HG03354 (cell line): ENCODE measurements at regions not wholly inside any gene's neighbourhood (a gene's known extent, or its start where the extent isn't known, plus 50 kb on each side); places are given as distances from the start of the nearest gene placed in this dataset.

Experiments
- ATAC-seq: cut with Tn5 transposase; IDR thresholded peaks from one replicate; pipeline ENCODE4 v1.9.1; 2021; ENCODE audit warnings: mild to moderate bottlenecking; ENCODE audit not compliant: unreplicated experiment, poor library complexity, severe bottlenecking

DNA sequence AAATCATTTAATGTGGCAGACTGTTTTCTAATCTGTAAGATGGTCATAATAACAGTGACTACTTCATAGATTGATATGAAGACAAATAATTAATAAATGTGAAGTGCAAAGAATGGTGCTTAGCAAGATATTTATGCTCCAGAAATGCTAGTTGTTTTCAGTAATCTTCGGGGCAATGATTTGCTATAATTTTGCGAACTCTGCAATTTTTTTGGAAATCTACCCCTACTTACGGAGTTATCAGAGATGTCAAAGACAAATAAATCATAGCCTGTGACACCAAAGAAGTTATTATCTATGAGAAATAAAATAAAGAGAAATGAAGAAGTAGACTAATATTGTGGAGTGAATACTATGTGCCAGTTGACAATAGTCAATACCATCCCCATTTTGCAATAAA is 634.1 kb upstream of the LRRC4C start:
- no peak for ATAC-seq

DNA sequence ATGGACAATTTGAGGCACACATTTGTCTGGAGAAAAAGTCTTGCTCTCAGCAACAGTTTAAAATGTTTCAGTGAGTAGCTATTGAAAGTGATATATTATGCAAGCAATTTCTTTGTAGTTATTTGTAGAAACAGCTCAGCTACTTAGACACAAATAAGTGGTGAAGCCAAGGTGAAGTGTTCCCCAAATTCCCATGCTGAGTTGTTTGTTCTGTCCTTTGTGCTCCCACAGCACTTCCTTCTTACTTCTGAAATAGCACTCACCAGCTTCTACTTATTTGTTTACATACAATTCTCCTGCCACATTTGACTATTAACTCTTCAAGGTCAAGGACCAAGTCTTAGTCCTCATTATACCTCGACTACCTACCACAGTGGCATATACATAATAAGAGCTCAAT is 638.6 kb upstream of the LRRC4C start:
- ATAC-seq = no peak

DNA sequence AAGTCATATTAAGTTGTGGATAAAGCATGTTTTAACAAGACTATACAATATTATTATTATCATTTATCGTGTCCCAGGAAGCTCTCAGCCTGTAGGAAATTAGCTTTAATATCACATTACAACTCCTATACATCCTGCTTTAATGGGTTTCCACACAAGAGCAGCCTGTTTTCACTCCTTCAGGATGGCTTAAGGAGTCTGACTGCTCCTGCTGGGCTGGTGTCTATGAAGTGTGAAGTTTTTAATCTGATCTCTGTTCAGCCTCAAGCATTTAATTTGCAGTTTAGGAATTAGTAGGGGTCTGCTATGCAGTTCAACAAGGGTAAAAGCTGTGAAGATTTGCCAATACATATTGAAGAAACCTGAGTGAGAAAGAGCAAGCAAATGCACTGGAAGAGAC is 653.4 kb upstream of the LRRC4C start:
- no peak for ATAC-seq

GRCh38 chr11:42114927-42115326 is 655.5 kb upstream of the LRRC4C start:
- no peak for ATAC-seq

- no peak for ATAC-seq
Measured at GRCh38 chr11:42138454-42138853, 679.0 kb upstream of the LRRC4C start.

DNA sequence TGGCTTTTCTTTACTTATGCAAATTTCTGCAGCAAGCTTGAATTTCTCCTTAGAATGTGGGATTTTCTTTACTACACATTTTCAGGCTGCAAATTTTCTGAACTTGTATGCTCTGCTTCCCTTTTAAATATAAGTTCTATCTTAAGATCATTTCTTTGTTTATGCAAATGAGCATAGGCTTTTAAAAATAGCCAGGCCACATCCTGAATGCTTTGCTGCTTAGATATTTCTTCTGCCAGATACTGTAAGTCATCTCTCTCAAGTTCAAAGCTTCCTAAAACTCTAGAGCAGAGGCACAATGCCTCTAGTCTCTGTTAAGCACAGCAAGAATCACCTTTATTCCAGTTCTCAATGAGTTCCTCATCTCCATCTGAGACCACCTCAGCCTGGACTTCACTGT is 685.9 kb upstream of the LRRC4C start:
- ATAC-seq = no peak

- no peak for ATAC-seq
Measured at GRCh38 chr11:42161886-42162285, 702.4 kb upstream of the LRRC4C start.

GRCh38 chr11:42169191-42169590 is 709.7 kb upstream of the LRRC4C start:
- no peak for ATAC-seq

DNA sequence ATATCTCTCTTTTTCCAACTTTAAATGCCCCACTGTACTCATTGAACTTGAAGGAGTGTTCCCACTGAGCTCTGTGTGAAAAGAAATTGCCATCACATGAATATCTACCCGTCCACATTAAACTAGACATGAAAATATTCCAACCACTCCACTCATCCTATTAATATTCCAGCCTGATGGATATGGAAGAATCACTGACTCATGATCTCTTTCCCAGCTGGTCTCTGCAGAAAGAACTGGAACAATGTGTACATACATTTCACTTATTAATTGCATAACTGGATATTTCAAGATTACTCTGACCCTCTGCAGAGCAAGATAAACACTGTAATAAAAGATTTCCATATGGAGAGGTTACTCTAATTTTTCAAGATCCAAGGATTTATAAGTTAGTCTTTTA is 711.1 kb upstream of the LRRC4C start:
- ATAC-seq = no peak

DNA sequence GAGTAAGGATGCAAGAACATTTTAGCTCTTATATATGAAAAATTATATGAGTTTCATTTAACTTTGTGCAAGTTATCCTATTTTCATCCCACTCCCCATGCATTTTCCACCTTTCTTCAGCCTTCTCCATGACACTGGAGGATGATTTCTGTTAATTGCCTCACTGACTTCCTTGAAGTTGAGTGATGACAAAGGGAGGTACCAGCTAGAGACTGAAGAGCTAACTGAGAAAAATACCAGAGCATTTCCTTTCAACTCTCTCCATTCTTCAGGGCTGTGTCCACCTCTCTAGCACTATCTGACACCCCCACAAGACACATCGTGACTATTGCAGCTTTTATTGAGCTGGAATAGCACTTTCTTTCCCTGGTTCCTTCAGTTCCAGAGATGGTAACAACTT is 711.6 kb upstream of the LRRC4C start:
- no peak for ATAC-seq

- ATAC-seq = no peak
Measured at GRCh38 chr11:42172441-42172840, 713.0 kb upstream of the LRRC4C start.

DNA sequence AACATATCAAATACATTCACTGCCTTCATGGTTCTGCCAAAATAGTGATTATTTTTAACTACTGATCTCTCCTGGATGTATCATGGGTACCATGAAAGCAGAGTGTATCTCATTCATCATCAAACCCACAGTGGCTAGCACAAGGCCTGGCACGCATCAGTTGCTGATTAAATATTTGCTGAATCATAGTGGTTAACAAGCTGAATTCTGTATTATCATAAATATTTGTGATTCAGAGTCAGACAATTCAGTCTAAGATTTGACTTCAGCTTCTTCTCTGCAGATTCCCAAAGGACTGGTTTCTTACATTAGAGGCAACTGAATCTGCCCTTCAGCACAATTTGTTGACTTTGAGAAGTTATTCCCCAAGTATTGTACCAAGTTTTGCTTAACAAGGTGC is 715.8 kb upstream of the LRRC4C start:
- no peak for ATAC-seq

DNA sequence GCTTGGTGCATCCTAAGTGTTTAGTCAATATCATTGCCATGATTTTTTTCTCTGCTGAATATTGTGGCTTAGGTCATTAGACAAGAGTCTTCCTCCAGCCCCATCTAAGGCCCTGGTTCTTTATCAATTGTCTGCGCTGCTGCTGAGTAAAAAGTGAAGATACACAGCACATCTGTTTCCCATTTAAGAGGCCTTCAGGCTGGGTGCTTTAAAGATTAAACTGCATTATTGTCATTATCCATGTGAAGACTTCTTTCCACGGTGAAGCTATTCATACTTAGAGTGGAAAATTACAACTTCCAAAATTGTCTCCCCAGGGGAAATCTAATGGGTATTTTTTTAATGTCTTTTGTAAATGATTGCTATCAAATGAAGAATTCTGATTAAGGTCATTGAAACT is 719.8 kb upstream of the LRRC4C start:
- ATAC-seq = no peak

DNA sequence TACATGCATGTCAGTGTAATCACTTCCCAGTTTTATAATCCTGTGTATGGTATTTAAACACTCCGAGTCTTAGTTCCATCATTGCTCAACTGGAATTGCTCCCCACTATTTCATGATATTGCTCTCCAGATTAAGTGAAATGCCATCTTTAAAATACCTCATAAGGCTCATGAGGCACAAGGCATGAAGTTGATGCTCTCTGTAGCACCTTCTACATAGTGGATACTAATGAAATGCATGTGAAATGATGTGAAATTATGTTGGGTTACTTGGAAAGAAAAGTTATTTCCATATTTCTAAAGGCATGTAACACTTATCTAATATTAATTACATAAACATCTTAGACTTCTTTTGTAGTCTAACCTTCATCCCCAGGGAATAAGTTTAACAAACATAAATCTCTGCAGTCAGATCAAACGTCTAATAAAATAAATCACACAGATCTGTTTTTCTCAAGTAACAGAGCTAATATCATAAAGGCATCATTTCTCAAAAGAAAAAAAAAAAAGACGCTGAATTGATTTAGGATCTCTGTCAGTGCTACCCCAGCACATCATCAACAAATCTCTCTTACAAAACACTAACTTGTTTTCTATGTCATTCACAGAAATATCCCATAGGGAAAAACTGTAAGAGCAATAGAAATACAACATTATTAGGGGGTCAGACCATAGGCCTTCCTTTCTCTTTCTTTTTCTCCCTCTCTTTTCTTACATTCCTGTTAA is 736.0 kb upstream of the LRRC4C start:
- ATAC-seq = no peak

- ATAC-seq = no peak
Measured at GRCh38 chr11:42200311-42200710, 740.9 kb upstream of the LRRC4C start.

DNA sequence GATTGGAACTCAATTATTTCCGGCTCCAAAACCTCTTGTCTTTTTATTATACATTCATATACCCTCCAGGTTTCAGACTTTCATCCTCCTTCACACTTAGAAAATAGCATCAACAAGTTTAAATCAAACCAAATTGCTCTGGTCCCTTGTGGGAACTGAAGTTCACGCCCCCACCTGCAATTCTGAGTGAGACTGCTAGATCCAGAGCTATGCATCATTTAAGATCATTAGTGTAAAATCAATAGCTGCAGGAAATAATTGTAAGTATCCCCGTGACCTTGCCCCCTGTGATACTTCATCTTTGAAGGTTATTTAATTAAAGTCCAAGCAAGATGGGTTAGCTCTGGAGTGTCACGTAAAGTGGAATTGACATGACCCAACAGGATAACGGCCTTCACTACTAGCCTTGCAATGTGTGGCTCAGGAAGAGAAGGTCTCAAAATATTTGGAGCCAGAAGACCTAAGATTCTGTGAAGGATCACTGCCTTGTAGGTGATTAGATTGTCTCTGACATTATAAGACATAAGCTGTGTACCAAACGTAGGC is 742.2 kb upstream of the LRRC4C start:
- ATAC-seq = no peak

DNA sequence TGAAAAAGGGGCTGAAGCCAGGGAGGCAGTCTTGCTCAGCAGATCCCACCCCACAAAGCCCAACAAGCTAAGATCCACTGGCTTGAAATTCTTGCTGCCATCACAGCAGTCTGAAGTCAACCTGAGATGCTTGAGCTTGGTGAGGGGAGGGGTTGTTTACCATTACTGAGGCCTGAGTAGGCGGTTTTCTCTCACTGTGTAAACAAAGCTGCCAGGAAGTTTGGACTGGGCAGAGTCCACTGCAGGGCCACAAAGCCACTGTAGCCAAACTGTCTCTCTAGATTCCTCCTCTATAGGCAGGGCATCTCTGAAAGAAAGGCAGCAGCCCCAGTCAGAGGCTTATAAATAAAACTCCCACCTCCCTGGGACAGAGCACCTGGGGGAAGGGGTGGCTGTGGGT is 746.1 kb upstream of the LRRC4C start:
- no peak for ATAC-seq

DNA sequence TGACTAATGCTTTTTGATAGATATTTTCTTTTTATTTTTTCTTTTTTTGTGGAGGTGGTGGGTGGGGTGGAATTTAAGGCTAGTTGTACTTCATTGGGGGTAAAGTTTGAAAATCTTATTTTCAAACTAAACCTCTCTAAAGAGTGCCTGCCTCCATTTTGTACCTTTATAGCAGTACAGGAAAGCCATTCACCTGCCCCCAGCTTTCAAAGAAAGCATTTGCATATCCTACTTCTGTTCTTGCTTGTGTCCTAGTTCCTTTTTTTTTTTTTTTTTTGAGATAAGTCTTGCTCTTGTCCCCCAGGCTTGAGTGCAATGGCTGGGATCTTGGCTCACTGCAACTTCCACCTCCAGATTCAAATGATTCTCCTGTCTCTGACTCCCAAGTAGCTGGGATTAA is 766.2 kb upstream of the LRRC4C start:
- ATAC-seq = no peak

DNA sequence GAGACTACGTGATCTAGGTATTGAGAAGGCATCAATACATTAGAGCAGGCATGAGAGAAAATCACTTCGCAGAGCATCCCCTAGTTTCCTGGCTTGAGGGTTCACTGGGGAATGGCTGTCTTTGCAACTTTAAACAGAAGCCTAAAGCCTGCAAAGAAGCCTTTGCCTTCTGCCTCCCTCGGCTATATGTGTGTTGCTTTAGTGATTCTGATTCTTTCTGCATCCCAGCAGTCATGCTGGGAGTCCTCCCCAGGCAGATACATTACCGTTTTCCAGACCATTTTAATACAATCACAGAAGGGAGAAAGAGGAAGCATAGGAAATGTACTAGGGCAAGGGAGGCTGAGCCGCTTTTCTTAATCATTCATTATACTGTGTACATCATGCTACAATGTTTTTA is 773.2 kb upstream of the LRRC4C start:
- no peak for ATAC-seq

GRCh38 chr11:42234451-42234951 is 775.0 kb upstream of the LRRC4C start:
- no peak for ATAC-seq

GRCh38 chr11:42237701-42238235 is 778.3 kb upstream of the LRRC4C start:
- ATAC-seq = no peak
